Activated CD4-positive, CD25-positive, alpha-beta regulatory T cell treated with anti-CD3 and anti-CD28 coated beads, Interleukin-2, amount 50 U/mL, for 16 hours (primary cell): ENCODE measurements at regions not wholly inside any gene's neighbourhood (a gene's known extent, or its start where the extent isn't known, plus 50 kb on each side); places are given as distances from the start of the nearest gene placed in this dataset.
"Not testable (repeated sequence)": the region's sequence is repeated elsewhere in the genome, so short reads cannot be mapped to it uniquely, and the experiment has no call there.

Experiments used
- DNase-seq: peaks from one replicate; pipeline ENCODE4 v3.0.0-alpha.2; 2020; ENCODE audit warnings: low read depth, low spot score

DNA sequence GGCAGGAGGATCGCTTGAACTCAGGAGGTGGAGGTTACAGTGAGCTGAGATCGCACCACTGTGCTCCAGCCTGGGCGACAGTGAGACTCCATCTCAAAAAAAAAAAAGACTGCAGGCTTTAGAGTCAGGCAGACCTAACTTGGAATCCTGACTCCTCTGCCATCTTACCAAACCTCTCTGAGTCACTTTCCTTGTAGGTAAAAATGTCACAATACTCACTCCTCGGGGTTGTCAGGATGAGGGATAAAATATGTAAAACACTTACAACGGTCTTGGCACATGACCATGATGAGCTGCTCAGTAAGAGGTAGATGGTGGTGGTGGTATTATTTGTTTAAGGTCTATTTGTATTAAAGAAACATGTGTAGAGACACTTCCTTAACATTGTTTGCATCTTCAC lies 154.1 kb upstream of the PDE1C start:
- no peak for DNase-seq

DNA sequence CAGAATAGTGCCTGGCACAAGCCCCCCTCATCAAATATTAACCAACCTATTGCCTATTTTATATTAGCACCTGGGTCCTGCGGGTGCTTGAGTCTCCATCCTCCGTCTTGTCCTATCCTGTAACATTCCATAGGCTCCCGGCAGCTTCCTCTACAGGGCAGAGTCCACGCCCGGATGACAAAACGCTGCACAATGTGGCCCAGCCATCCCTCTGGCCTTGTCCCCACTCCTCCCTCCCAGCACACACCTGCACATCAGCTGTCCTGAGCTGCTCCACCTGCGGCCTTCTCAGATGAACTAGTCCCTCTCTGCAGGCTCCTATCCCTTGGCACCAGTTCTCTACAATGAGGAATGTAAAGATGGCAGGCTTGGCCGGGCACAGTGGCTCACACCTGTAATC lies 153.5 kb upstream of the PDE1C start:
- DNase-seq: no peak

DNA sequence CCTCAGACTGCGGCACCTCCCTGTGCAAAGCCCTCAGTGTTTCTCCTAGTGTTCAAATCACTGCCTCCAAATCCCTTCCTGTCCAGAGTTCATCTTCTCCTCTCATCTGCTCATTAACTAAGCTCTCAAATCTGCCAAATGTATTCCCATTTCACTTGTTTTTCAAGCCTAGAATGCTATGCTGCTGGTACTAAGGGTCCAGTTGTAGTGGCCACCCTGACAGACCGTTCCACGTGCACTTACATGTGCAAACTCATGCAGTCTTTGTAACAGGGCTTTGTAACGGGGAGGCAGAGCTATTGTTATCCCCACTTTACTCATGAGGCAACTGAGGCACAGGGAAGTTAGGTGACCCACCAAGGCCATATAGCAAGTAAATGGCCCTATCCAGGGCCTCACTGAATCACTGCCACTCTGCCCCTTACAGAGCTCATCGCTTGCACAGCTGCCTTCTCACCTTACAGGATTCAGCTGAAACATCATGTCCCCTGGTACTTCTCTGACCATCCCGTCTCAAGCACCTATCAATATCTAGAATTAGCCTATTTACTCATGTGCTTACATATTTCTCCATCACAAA lies 153.0 kb upstream of the PDE1C start:
- DNase-seq: no peak

DNA sequence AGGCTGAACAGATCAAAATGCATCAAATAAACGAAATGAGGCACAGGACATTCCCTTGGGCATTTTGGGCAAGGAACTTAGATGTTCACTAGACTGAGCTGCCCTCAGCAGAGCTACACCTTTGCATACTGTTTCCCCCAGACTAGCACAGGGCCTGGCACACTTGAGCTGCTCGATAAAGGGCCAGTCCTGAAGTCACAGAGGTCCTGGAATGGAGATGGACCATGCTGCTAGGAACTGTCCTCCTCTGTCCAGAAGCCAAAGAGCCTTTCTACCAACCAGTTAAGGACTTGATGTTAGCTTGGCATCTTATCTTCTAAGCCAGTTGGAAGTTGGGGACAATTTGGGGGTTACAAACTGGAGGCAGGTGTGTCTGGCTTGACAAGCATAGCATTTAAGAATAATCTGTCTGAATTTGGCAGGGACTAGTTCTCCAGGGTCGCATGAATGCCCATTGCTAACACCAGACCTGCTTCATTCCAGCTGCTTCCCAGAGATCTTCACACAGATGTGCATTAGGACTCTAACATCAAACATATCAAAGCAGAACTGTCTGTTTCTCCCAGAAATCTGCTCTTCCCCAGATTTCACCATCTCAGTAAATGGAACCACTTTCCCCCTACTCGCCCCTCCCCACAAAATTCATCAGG lies 152.2 kb upstream of the PDE1C start:
- no peak for DNase-seq

DNA sequence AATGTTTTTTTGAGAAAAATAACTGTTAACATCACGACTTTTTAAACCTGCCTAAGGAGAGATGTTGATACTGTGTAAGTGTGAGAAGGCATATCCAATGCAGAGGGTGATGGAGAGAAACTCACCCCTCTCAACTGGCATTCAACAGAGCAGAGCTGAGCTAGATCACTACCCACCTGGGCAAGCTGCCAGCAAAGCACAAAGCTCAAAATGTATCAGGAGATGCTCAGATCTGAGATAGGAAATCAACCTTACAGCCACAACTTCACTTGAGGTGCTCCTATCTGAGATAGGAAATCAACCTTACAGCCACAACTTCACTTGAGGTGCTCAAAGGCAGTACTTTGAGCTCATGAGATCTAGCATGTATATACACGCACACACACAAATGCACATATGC lies 151.5 kb upstream of the PDE1C start:
- DNase-seq: no peak

DNA sequence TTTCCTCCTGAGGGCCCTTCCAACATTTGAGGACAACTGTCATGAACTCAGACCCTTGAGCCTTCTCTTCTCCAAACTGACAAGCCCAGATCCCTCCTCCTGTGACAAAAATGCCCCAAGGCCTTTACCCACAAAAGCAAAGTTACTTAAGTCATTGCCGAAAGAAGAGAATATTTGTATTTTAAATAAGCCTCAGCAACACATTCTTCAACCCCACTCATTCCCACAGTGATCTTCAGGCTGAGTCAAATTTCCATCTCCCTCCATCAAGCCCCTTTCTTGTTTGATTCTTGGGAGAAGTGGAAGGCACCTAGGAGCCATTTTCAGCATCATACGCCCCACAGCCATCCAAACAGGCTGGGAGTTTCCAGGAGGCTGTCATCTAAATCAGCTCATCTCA lies 150.8 kb upstream of the PDE1C start:
- DNase-seq: no peak

DNA sequence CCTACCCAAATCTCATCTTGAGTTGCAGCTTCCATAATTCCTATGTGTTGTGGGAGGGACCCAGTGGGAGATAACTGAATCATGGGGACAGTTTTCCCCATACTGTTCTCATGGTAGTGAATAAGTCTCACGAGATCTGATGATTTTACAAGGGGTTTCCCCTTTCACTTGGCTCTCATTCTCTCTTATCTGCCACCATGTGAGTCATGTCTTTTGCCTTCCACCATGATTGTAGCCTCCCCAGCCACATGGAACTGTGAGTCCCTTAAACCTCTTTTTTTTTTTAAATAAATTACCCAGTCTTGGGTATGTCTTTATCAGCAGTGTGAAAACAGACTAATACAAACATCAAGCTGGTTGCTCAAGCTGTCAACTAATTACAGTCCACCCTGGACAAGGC lies 149.6 kb upstream of the PDE1C start:
- DNase-seq: not testable (repeated sequence)

DNA sequence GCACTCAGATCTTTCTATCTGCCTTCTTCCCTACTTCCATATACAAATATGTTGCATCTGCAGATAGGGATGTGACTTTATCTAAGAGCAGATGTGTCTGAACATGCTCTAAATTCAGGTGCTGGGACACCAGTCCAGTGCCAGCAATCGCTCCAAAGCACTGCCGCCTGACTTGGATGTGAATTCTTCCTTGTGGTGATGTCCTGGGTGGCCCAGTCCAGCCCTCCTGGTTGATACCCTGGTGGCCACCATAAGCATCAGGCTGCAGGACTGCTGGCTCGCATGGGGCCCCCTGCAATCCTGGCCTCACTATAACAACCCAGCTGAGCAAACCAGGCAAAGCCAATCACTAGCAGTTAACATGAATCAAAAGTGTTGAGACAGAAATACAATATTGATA lies 149.2 kb upstream of the PDE1C start:
- no peak for DNase-seq

DNA sequence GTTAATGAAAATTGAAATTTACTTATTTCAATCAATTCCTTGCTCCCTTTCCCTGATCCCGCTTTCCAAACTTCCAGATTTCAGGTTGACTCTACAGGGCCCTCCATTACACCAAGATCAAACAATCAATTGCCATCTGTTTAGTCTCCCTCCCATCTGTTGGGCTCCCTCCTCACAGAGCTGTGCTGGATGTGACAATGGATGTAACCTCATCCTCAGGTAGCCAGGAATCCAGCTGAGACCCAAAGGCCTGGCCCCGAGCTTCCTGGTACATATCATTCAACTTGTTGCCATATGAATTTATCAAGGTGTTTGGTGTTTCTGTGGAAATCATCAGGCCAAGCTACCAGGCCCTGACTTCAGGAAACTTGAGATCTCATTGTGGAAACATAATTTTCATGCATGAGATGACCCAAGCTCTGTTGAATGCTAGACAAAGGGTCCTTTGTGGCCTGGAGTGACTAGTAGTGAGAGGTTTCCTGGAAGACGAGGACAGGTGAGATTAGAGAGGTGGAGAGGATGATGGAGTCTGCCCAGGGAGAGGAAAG lies 148.6 kb upstream of the PDE1C start:
- DNase-seq: no peak

DNA sequence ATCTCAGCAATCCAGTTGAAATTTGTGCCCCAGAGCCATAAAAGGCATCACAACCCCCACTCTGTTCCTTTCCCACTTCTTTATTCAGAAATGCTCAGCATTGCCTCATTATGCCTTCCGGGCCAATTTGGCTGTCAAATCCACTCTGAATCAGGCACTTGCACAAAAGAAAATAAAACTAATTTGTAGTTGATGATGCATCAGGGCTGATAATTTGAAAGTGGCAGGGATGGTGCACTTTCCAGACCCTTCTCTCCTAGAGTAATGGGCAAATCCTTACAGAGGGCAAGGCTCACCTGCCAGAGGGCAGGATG lies 147.9 kb upstream of the PDE1C start:
- no peak for DNase-seq

DNA sequence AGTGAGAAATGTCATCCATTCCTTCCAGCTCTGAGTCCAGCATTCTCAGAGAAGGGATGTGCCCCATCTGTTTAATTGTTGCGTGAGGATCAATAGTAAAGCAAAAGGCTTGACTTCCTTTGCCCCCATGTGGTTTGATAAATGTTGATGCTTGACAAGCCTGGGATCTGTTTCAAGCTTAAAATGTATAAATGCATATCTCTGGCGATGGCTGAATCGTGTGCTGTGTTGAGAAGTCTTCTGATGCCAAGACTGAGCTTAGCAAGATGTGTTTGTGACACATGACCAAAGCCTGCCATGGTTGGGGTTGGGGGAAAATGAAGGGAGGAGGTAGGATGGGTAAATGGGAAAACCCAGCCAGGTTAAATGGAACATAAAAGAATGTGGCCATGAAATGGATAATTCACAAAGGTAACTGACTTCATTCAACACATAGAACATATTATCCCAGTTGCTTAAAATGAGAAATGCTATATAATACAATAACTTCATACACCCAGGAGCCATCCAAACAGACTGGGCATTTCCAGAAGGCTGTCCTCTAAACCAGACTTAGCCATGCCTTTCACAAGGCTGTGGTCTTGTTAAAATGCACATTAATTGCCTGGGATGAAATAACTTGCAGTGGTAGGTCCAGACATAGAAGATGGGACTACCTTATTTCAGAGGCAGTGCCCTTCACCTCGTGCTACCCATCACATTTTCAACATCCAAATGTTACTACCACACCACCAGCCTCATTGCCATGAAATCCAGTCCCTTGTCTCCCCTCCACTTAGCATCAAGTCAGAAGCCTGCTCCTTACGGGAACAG lies 147.3 kb upstream of the PDE1C start:
- no peak for DNase-seq

DNA sequence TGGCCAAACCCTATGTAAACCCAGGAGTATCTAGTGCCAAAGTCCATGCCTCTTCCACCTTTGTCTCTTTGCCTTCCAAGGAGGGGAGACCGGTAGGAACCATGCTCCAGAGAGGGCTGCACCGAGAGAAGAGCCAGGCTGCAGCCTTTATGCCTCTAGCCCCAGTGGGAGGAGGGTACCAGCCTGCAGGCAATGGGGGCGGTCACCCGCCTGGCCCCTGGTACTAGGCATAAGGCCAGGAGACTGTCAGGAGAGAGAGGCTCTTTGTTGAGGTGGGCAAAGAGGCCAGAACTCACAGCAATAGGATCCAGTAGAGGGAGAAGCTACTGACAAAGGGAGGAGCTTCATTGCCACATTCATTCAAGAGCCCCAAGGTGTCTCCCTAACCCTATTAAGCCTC lies 146.6 kb upstream of the PDE1C start:
- no peak for DNase-seq

DNA sequence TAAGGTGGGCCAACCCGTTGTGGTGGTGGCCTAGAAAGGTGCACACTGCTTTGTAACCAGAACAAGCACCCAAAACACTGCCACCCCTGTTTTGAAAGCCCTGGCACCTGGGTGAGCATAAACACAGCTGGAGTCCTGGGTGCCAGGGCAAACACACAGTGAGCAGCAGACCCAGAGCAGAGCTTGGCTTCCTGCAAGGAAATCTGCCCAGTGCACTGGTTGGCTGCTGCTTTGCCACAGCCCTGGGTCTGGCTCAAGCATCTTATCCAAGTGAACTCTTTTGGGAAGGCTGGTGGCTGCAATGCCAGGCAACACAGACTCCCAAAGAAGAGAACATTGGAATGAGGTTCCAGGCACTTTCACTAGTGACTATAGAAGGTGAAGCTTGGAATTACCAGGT lies 145.5 kb upstream of the PDE1C start:
- DNase-seq: no peak

DNA sequence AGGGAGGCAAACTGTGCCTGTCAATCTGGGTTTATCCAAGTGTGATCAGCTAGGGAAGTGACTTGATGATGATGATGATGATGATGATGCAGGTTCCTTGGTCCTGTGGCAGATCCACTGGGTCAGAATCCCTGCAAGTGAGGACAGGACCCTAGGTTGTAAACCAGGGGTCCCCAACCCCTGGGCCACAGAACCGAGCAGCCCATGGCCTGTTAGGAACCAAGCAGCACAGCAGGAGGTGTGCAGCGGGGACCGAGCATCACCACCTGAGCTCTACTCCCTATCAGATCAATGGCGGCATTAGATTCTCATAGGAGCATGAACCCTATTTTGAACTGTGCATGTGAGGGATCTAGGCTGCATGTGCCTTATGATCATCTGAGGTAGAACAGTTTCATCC lies 144.7 kb upstream of the PDE1C start:
- DNase-seq: no peak

DNA sequence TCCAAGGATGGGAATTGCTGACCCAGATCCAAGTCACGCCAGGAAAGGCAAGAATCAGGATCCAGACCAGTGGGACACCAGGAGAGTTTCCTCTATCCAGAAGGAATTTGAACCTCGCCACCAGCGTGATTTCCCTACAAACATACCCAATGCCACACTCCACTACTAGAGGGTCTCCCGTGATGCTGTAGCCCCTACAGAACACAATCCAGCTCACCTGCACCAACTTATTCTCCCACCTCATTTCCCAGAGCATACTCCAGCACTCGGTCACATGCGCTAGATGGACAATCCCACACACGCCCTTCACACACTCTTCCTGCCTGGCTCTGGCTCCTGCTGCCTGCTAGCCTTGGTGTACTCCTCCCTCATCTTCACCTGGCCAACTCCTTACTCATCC lies 142.1 kb upstream of the PDE1C start:
- no peak for DNase-seq

DNA sequence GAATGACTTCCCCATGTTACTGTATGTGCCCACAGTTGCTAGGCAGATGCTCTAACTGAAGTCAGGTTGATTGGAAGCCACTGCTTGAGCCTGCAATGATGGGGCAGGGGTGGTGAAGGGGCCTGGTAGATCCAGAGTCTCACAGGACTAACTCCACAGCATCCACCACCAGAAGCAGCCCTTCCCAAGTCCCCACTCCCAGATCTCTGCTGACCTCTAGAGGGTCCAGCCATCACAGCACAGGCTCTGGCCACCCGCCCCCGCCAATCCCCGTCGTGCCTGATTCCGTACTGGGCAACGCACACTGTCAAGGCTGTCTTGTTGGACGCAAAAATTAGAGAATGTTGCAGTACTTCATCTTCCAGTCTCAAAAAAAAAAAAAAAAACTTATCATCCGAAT lies 136.8 kb upstream of the PDE1C start:
- DNase-seq: no peak

DNA sequence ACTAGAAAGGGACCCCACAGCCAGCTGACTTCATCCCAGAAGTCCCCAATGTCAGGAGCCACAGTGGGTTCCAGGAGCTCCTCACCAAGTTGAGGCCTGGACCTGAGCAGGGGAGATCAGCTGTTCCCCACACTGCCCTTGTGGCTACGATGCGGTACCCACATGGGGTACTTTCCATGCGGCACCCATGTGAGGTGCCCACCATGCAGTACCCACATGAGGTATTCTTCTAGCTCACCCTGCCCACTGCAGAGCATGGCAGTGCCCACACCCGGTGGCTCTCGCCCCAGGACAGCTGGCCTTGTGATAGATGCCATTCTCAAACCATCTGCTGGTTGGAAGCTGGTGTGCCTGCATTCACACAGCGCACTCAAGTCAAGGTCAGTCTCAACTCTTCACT lies 136.3 kb upstream of the PDE1C start:
- DNase-seq: no peak

DNA sequence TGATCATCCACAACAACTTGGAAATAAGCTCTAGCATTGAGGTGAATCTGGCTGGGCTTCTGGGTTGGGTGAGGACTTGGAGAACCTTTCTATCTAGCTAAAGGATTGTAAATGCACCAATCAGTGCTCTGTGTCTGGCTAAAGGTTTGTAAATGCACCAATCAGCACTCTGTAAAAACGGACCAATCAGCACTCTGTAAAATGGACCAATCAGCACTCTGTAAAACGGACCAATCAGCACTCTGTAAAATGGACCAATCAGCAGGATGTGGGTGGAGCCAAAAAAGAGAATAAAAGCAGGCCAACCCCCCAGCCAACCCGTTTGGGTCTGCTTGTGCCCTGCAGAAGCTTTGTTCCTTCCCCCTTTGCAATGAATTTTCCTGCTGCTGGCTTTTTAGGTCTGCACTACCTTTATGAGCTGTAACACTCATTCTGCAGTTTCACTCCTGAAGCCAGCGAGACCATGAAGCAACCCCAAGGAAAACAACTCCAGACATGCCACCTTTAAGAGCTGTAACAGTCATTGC lies 135.2 kb upstream of the PDE1C start:
- DNase-seq: not testable (repeated sequence)

DNA sequence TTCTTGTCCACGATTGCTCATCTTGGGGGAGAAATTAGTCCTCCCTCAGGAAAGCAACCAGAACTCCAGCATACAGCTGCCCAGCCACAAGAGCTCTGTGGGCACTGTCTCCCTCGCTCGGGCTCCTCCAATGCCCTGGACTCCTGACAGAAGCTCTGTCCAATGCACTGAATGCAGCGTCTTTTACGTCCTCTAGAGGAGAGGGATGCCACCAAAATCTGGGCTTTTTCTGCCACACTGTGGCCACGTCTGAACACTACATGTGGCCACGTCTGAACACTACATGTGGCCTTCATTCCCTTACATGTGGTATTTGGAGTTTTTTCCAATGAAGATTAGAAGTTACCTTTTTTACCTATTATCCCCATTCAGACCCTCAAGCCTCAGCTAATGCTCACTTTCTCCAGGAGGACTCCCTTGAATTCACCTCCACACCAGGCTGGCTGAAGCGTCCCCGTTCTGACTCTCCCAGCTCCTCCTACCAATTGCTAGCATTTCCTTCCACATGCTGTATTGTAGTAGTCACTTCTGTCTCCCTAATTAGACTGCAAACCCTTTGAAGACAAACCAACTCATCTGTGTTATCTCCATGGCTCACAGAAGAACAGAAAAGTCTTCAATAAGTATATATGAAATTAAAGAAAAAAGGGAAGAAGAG lies 134.3 kb upstream of the PDE1C start:
- no peak for DNase-seq

DNA sequence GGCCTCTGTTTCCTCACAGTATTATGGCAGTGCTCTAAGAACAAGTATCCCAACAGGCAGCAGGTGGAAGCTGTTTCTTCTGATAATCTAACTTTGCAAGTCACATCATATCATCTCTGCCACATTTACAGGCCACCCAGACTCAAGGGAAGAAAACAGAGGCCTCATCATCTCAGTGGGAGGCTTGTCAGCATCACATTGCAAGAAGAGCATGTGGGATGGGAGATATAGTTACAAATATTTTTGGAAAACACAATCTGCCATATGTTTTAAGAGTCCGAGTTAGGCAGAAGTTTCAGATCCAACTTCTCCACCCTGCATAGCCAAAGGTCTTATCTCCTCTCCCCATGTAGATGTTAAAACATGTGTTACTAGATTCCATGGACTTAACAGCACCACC lies 130.4 kb upstream of the PDE1C start:
- no peak for DNase-seq

DNA sequence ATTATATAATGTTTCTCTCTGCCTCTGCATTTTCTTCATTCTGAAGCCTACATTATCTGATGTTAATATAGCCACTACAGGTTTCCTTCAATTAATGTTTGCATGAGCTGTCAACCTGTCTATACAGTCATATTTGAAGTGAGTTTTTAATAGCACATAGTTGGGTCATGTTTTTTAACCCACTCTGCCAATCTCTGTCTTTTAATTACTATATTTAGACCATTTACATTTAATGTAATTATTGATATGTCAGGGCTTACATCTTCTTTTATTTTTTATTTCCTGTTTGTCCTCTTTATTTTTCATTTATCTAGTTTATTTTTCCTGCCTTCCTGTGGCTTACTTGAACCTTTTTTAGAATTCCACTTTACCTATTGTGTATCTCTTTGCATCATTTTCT lies 124.3 kb upstream of the PDE1C start:
- DNase-seq: no peak

DNA sequence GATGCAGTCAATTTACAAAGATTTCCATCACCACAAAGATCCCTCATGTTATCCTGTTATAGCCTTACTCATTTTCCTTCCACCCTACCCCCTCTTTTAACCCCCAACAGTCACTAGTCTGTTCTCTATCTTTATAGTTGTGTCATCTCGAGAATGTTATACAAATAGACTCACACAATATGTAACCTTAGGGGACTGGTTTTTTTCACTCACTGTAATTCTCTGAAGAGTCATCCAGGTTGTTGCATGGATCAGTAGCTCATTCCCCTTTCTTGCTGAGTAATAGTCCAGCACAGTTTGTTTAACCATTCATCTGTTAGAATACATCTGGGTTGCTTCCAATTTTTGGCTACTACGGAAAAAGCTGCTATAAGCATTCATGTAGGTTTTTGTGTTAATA lies 121.1 kb upstream of the PDE1C start:
- DNase-seq: no peak
